Fibroblast of villous mesenchyme (primary cell): ENCODE measurements at regions not wholly inside any gene's neighbourhood (a gene's known extent, or its start where the extent isn't known, plus 50 kb on each side); places are given as distances from the start of the nearest gene placed in this dataset.
"Not testable (repeated sequence)": the region's sequence is repeated elsewhere in the genome, so short reads cannot be mapped to it uniquely, and the experiment has no call there.

Experiments used
- DNase-seq: peaks from one replicate; pipeline ENCODE4 v3.0.0-alpha.2; 2010; ENCODE audit warnings: low read depth
- H3K4me3 ChIP-seq: 2 replicates; pipeline ENCODE4 v1.5.1; 2011; ENCODE audit warnings: low read depth, mild to moderate bottlenecking, low read length
- TF ChIP-seq, protein P1 (sequence below): IDR thresholded peaks from 2 replicates; pipeline ENCODE4 v1.5.1; 2012; ENCODE audit warnings: low read depth, mild to moderate bottlenecking, low read length; ENCODE audit not compliant: insufficient read depth

- no peak for DNase-seq
- TF ChIP-seq, protein P1, sequence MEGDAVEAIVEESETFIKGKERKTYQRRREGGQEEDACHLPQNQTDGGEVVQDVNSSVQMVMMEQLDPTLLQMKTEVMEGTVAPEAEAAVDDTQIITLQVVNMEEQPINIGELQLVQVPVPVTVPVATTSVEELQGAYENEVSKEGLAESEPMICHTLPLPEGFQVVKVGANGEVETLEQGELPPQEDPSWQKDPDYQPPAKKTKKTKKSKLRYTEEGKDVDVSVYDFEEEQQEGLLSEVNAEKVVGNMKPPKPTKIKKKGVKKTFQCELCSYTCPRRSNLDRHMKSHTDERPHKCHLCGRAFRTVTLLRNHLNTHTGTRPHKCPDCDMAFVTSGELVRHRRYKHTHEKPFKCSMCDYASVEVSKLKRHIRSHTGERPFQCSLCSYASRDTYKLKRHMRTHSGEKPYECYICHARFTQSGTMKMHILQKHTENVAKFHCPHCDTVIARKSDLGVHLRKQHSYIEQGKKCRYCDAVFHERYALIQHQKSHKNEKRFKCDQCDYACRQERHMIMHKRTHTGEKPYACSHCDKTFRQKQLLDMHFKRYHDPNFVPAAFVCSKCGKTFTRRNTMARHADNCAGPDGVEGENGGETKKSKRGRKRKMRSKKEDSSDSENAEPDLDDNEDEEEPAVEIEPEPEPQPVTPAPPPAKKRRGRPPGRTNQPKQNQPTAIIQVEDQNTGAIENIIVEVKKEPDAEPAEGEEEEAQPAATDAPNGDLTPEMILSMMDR, result no peak
- no peak overlapping the region for H3K4me3 ChIP-seq
These were observed 1667.8 kb downstream of the MRPL39 start for GRCh38 chr21:23939369-23940065.

- H3K4me3 ChIP-seq, result no peak overlapping the region
- TF ChIP-seq, protein P1, result no peak
- no peak for DNase-seq
These were observed 1670.3 kb downstream of the MRPL39 start for GRCh38 chr21:23936991-23937390.

- H3K4me3 ChIP-seq, result no peak overlapping the region
- DNase-seq, result no peak
These were observed 1671.1 kb downstream of the MRPL39 start for GRCh38 chr21:23936224-23936623.

DNA sequence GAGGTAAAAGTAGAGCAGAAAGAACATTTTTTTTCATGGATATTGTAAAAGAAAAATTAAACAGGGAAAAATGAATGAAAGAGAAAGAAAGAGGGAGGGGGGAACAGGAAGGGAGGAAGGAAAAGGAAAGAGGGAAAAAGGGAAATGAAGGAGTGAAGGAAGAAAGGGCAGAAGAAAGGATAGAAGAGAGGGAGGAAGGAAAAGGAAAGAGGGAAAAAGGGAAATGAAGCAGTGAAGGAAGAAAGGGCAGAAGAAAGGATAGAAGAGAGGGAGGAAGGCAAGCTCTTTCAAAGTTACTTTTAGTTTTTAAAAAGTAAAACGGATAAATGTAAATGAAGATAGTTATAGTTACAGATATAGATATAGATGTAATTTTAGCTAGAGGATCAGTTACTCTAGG is 1676.7 kb downstream of the MRPL39 start:
- no peak overlapping the region for H3K4me3 ChIP-seq
- TF ChIP-seq, protein P1, result no peak
- no peak for DNase-seq

More at GRCh38 chr21:23936224-23936623, 1671.1 kb downstream of the MRPL39 start:
- TF ChIP-seq, protein P1, result no peak

GRCh38 chr21:23926430-23926829 is 1680.9 kb downstream of the MRPL39 start:
- DNase-seq, result not testable (repeated sequence)

GRCh38 chr21:23921670-23922418 is 1685.4 kb downstream of the MRPL39 start:
- TF ChIP-seq, protein P1, result no peak
- no peak for DNase-seq
- no peak overlapping the region for H3K4me3 ChIP-seq

More at GRCh38 chr21:23926430-23926829, 1680.9 kb downstream of the MRPL39 start:
- not testable (repeated sequence) for H3K4me3 ChIP-seq

DNA sequence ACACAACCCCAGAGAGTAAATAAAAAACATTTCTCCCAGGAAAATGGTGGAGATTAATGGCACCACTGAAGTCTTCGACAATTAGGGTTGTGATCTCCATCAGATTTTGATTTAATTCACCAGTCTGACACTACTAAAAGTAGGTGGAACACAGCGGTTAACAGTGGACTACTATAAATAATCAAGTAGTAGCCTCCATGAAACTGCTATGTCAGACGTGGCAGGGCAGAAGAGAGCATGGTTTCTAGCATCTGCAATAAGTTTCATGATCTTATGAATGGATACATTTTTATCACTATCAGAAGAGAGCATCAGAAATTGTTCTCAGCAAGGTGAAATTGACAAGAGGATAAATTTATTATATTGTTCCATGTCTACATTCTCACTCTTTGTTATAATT is 1706.6 kb downstream of the MRPL39 start:
- TF ChIP-seq, protein P1, result no peak
- no peak for DNase-seq
- no peak overlapping the region for H3K4me3 ChIP-seq
